NOMO-1 treated with DMSO at 0.1 percent for 48 hours (cell line): ENCODE measurements at regions not wholly inside any gene's neighbourhood (a gene's known extent, or its start where the extent isn't known, plus 50 kb on each side); places are given as distances from the start of the nearest gene placed in this dataset.

ENCODE experiments used
- DNase-seq: peaks from one replicate; lab custom pipeline; 2025; ENCODE audit not compliant: unreplicated experiment; lab: John Stamatoyannopoulos, UW

DNA sequence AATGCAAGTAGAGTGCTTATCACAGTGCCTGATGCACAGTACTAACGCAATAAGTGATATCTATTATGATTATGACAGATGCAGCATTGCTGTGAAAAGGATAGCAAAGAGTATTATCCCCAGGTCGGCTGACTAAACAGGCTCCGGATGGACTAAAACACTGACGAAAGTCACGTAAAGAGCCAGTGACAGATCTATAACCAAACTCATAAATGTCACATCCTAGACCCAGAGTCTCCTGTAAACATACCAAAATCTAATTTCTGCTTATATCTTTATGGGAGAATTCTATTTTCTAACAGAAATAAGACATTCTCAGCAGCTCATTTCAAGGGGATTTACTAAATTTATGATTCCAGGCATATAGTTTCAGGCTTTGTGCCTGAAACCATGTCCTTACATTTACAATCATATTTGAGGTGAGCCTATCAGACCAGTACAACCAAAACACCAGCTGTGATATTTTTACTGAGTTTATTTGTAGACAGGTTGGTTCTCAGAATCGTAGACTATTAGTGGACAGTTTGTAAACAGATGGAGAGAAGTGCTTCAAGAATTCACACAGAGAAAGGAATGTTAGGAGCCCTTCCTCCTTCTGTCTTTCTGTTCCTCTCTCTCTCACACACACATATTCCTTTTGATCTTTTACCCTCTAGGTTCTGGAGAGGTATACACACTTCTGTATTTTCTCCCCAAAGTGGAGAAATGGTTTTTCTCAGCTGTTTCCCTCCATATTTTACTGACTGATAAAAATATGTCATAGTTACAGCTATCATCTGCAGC is 52.4 kb upstream of the WDR26 start:
- DNase-seq: peak; percentile 62

DNA sequence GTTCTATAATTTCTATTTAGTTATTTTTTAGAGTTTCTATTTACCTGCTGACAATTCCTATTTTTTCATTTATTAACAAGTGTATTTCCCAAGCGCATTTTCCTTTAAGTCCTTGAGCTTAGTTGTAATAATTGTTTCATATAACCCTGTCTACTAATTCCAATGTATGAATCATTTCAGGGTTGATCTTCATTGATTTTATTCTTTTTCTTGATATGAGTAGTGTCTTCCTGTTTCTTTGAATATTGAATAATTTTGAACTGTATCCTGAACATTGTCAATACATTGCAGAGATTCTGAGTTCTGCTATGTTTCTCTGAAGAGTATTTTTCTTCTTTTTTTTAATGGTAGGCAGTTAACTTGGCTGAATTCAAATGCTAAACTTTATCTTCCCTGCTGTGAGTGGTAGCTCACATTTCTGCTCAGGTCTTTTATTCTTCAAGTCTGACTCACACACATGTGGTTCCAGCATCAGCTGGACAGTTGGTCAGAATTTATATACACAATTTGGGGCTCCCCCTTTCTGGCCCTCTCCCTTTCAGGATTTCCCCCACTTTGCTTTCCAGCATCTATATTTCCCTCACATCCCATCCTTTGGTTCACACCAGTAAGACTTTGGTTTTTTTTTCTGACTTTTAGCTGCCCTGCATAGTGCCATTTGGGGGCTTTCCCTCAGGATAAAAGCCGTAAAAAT is 54.4 kb upstream of the WDR26 start:
- DNase-seq: no peak

DNA sequence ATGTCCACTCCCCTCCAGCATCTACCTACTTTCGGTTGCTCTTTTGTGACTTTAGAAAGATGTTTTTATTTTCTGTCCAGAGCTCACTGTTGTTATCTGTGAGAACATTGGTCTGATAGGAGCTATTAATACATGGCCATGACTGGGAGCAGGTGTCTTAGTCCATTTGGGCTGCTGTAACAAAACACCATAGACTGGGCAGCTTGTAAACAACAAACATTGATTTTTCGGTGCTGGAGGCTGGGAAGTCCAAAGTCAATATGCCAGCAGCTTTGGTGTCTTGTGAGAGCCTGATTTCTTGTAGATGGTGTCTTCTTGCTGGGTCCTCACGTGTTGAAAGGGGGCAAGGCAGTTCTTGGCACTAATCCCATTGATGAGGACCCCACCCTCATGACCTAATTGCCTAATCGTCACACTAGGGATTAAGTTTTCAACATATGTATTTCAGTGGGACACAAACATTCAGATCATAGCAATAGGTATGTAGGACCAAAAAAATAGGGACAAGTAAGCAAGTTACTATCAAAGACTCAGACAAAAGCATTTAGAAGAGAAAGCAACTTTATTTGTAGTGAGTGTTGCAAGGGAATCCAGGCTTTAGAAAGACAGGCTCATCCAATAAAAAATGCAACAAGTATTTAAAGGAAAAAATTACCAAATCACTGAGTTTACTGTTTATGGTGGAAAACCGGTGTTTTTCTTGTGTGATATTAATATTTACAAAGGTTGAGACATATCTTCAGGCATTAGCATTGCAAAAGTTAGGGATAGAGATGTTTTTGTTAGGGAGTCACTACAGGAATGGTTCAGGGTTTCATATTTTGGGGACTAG is 55.2 kb upstream of the WDR26 start:
- DNase-seq: no peak

DNA sequence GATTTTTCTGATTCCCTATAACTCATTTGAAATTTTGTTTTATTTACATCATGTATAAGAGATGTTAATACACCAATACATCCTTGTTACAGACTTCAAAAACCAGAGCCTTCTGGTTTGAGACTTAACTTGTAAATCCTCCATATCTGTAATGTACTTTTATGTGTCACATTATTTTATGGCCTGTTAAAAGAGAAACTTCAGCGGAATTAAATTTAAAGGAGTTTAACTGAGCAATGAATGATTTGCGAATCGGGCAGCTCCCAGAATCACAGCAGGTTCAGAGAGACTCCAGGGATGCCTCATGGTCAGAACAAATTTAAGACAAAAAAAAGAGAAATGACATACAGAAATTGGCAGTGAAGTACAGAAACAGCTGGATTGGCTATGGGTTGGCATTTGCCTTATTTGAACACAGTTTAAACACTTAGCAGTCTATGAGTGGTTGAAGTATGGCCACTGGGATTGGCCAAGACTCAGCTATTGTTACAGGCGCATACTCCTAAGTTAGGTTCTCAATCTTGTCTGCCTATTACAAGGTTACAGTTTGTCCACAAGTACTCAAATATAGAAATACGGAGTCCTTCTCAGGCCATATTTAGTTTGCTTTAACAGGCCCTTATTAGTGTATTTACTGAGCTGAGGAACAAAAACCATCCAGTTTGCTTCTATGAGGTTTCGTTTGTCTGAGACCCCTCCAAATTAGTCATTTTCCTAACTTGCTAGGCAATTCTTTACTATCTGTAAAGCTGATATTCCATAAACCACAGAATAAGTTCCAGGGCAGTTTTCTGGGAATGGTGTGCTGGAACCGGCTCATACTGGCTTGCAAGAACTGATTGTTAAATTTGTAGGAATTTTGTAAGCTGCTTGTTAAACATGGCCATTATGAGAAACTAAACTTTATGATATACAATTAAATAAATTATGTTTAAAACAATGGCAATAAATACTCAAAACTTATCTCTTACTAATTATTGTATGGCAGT is 56.2 kb upstream of the WDR26 start:
- DNase-seq: no peak

DNA sequence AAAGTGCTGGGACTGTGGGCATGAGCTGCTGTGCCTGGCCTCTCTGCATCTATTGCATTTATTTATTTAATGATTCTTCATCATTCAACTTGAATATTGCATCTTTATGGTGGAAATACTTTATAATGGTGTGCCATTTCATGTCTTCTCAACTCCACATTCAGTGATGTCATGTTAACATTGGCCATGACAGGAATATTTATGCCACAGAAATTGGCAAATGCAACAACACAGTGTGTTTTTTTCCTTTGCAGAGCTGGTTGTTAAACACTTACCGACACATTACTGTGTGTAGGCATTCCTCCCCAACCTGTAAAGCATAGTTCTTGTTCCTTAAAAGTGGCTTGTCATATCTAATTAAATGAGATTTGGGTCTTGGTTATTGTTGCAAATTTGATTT is 57.4 kb upstream of the WDR26 start:
- DNase-seq: no peak

DNA sequence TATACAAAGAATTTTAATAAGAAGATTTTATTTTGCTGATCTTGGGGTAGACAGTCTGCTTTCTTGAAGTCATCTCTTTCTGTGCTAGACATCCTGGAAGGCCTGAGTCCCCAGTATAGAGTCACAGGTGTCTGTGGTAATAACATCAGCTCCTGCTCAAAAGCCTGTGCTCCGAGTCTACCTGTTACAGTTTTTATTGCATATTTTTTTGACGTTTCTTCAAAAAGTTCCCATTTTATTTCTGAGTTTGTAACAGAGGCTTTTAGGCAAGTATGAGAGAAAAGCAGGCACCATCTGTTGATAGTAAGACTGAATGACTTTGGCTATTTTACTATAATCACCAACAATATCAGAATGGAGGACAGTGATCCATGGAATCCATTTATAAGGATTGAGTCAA is 58.0 kb upstream of the WDR26 start:
- DNase-seq: no peak

DNA sequence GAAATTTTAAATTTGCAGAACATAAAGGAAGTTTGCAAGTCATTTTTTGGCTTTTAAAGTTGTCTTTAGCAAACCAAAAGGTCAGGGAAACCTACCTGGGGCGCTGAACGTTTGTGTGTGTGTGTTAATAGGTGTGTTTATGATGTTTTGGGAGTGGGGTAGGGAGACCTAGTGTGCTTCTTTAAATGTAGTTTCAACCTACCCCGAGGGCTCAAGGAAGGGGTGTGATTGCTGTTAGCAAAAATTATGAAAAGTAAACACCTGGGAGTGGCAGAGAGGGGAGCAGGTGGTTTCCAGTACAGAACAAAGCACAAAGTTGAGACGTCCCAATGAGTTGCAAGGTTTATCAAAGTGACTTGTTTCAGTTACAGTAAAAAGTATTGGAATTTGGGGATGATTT is 58.7 kb upstream of the WDR26 start:
- DNase-seq: no peak

DNA sequence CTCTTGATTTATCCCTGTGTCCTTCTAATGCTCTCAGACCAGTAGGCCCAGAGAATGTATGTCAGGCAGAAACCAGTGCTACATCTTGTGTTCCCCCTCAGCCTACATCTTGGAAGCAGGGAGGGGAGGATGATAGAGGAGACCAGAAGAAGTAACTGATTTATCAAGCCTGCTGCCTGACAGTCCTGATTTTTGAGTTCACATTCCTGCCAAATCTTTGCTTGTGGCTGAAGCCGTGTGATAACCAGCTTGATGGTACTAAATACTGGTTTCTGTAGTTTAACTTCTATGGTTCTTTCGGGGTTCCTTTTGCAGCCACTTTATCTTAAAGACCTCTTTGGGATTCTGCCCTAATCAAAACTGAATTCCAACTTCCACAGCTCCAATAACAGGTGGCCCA is 59.7 kb upstream of the WDR26 start:
- no peak for DNase-seq

DNA sequence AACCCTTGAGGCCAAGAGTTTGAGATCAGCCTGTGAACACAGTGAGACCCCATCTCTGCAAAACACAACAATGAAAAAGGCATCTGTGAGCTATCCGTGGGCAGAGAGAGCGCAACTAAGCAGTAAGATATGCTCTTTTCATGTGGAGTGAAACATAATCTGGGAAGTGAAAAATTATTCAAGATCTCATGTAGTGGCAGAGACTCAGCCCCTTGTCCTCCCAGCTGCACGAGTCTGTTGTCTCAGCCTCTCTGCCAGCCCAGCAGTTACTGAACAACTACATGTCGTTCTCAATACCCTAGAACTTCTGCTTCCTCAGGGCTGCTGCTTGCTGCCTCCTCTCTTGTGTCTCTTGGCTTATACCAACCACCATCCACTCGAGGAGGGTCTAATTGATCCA is 61.3 kb upstream of the WDR26 start:
- DNase-seq: no peak

DNA sequence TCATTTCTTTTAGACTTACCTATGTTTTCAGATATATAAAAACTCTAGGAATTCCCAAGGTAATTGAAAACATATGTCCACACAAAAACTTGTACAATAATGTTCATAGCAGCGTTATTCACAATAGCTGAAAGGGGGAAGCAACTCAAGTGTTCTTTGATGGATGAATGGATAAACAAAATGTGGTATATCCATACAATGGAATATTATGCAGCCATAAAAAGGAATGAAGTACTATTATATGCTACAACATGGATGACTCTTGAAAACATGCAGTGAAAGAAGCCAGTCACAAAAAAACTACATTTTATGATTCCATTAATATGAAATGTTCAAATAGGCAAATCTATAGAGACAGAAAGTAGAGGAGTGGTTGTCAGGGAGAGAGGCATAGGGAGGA is 62.2 kb upstream of the WDR26 start:
- DNase-seq: no peak

DNA sequence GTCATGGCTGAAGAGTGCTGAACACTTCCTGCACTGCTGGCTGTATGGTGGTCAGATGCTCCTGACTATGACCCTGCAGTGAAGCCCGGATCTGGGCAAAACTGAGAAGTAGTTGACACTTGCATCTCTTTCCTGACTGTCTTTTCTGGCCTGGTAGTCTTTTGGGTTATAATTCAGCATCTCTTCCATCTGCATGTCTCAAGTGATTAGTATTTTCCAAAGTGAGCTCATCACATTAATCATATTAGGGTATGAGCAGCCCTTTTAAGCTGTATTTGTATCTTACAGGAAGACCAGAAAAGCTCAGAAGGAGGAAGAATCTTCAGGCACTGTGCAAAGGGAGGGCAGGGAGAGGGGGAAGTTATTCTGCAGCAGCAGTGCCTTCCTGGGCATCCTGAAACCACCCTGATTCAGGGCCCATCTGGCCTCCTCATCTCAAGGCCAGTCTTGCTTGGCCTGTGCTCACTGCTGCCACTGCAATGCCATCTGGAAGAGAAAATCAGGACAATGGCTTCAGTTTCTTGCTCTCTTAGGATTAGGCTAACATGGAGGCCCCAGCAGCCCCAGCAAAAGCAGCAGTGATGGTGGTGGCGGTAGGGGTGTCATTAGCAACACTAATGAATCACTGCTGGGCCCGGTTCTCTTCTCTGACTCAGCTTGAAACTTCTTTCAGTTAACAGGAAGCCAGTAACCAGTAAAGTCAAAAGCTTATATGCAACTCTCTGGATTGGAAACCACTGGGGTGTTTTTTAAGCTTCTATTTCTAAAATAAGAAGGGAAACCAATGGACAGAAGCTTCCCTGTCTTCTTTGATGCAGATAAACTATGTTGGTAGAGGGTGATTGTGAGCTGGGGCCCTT is 63.3 kb upstream of the WDR26 start:
- DNase-seq: peak; percentile 95

DNA sequence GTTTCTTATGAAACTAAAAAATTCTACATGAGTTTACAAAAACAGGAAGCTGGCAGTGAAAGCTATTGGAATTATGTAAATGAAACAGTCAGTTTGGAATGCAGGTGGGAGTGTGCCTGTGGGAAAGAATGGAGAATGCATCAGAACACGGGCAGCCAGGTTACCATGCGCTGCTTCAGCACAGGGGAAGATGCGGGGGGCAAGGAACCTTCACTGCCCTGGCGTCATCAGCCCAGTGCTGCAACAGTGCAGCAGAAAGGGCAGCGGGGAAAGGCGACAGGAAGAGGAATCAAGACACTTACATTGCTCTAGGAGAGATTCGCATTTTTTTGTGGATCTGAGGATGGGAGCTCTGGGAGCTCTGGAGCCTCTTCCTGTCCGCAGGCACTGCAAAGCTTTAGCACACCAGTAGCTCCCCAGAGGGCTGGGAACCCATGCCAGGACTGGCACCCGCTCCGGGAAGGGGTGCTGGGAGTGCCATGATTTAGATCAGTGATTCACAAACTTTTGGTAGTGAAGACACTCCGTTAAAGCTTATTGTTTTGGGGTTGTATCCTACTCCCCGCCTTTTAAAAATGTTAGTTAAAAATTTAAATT is 64.1 kb upstream of the WDR26 start:
- DNase-seq: no peak

DNA sequence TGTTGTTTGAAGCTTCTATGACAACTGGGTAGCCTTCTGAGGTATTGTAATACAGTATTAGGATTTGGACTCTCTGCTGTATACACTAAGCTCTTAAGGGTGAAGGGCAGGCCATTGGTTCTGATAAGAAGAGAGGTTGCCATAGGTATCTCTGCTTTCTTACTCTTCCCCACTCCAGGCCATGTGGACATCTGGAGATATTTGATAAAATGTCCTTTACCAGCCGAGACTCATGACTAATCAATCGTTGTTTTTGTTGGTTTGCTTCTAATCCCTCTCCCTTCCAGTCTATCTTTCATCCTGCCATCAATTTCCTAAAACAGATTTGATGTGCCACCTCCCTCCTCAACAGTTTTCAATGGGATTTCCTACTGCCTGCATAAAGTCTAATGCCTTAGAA is 64.6 kb upstream of the WDR26 start:
- DNase-seq: no peak

DNA sequence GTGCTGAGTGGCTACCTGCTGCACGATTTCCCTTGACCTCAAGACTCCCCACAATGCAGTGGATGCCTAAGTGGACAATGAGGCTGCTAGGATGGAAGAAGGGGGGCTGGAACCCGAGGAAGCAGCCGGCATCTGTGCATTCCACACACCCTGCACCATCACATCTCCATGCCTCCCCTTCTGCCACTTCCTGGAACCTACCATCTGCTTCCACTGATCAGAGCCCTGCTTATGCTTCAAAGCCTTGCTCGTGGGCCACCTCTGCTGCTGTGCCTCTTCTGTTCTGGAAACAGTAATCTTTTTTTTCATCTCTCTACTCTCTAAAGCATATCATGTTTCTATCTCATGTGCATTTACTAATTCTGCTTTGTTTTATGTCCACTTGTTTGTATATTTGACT is 66.2 kb upstream of the WDR26 start:
- DNase-seq: no peak

DNA sequence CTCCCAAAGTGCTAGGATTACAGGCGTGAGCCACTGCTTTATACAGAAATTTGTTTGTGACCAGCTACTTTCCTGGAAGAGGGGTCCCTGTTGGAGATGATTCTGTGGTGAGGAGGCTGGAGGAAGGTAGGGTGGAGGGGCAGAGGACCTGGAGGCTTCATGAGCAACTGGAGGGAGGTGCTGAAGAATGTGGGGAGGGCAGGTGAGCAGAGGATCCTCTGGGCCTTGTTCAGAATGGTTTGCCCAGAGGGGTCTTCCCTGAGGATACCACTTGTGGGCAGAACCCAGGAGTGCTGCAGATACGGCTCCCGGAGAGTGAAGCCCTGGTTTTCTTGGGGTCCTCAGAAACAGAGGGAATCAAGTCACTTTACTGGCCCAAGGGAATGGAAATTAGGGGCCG is 67.2 kb upstream of the WDR26 start:
- no peak for DNase-seq

DNA sequence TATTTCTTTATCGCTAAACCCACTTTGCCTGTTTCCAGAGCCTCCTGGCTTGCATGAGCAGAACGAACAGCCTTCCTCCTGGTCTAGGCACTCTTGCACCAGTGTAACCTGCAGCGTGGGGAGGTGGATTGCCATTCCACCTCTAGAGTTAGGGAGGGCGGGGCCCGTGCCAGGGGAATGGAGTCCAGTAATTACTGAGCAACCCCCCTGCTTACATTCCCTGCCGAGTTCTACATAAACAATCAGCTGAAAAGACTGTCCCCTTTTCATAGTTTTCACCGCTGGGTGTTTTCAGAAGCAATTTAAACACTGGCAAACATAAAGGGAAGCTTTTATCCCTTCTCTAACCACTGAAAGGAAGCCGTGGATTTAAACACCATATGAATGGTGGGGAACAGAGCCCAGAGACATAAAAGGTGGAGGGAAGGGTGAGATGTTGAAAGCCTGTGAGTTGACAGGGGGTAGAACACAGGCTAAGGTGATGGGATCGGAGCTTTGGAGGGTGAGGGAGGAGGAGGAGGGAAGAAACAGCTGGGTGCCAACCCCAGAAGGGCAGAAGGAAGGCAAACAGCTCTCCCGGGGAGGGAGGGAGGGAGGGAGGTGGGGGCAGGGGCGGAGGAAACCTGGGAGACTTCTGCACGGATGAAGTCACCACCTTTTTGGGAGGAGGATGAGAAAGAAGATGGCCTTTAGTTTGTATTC is 68.0 kb upstream of the WDR26 start:
- peak; percentile 33 for DNase-seq

DNA sequence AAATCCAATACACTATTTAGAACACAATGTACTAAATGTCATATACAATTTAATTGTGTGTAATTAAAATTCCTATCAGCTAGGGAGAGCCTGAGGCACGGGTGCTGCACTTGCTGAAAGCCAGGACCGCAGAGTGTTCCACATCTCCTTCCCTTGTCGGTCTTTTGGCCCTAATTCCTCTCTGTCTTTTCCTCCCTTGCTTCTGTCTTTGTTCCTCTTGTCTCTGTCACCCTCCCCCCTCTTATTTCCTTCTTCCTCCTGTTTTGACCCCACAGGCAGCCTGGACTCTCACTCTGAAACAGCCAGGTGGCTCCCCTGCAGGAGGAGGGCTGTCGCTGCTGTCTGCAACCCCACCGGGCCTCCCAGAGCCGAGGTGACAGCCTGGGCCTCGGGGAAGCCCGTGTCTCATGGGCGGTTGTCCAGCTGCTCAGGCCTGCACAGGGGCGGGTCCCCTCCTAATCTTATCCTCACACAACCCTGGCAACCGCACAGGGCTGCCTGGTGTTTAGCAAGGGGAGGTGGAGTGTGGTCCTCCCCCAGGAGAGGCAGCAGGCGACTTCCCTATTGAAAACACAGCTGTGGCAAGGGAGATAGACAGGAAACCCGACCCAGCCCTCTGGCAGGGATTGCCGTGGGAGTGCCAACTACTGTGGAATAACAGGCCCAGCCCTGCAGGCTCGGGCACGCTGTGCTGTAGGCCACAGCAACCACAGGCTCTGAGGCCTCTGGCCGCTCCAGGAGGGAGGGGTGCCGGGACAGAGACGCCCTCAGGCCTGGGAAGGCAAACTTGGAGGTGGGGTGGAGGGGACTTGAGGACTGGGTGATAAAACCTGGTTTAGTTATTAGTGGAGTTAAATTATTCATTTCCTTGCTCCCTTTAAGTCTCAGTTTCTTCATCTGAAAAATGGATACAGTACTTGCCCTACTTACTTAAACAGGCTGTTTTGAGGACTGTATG is 68.8 kb upstream of the WDR26 start:
- DNase-seq: peak; percentile 83
